Glomerular visceral epithelial cell (primary cell): ENCODE measurements at regions not wholly inside any gene's neighbourhood (a gene's known extent, or its start where the extent isn't known, plus 50 kb on each side); places are given as distances from the start of the nearest gene placed in this dataset.

ENCODE experiments used
- DNase-seq: peaks from one replicate; pipeline ENCODE4 v3.0.0-alpha.2; 2016; ENCODE audit errors: extremely low spot score

- DNase-seq, result no peak
Observed at GRCh38 chr7:38002689-38003088, 82.2 kb downstream of the EPDR1 start.

GRCh38 chr7:38006559-38006958 lies 86.1 kb downstream of the EPDR1 start:
- no peak for DNase-seq

- no peak for DNase-seq
Observed at GRCh38 chr7:38007096-38007495, 86.7 kb downstream of the EPDR1 start.

- DNase-seq, result no peak
Observed at GRCh38 chr7:38013246-38013645, 92.8 kb downstream of the EPDR1 start.

GRCh38 chr7:38016567-38016966 lies 96.1 kb downstream of the EPDR1 start:
- DNase-seq, result no peak

GRCh38 chr7:38017320-38017719 lies 96.9 kb downstream of the EPDR1 start:
- no peak for DNase-seq

- DNase-seq, result no peak
Observed at GRCh38 chr7:38020121-38020785, 99.8 kb downstream of the EPDR1 start.

- no peak for DNase-seq
Observed at GRCh38 chr7:38021892-38022291, 101.5 kb downstream of the EPDR1 start.

- no peak for DNase-seq
Observed at GRCh38 chr7:38025815-38026214, 105.4 kb downstream of the EPDR1 start.

GRCh38 chr7:38027884-38028455 lies 107.5 kb downstream of the EPDR1 start:
- DNase-seq, result no peak

- no peak for DNase-seq
Observed at GRCh38 chr7:38034062-38034908, 113.8 kb downstream of the EPDR1 start.

- DNase-seq, result no peak
Observed at GRCh38 chr7:38040831-38041230, 120.4 kb downstream of the EPDR1 start.

- DNase-seq, result no peak
Observed at GRCh38 chr7:38049679-38050078, 128.4 kb upstream of the STARD3NL start.

GRCh38 chr7:38051311-38051710 lies 126.7 kb upstream of the STARD3NL start:
- no peak for DNase-seq

GRCh38 chr7:38051786-38052185 lies 126.3 kb upstream of the STARD3NL start:
- no peak for DNase-seq

- no peak for DNase-seq
Observed at GRCh38 chr7:38052786-38053185, 125.3 kb upstream of the STARD3NL start.

- no peak for DNase-seq
Observed at GRCh38 chr7:38054199-38054598, 123.8 kb upstream of the STARD3NL start.

- DNase-seq, result peak; percentile 0
Observed at GRCh38 chr7:38057829-38058228, 120.2 kb upstream of the STARD3NL start.

GRCh38 chr7:38060116-38060515 lies 117.9 kb upstream of the STARD3NL start:
- DNase-seq, result no peak

- no peak for DNase-seq
Observed at GRCh38 chr7:38060637-38061036, 117.4 kb upstream of the STARD3NL start.

- no peak for DNase-seq
Observed at GRCh38 chr7:38066391-38066790, 111.7 kb upstream of the STARD3NL start.

GRCh38 chr7:38068461-38068860 lies 109.6 kb upstream of the STARD3NL start:
- DNase-seq, result no peak

GRCh38 chr7:38069052-38069451 lies 109.0 kb upstream of the STARD3NL start:
- DNase-seq, result no peak
